Endothelial cell of umbilical vein (primary cell): ENCODE measurements at regions not wholly inside any gene's neighbourhood (a gene's known extent, or its start where the extent isn't known, plus 50 kb on each side); places are given as distances from the start of the nearest gene placed in this dataset.

Experiments used
- BruUV-seq: library from RNA; stranded (reverse); fragments of 400-500 nt; replicated peaks from 2 replicates; lab custom pipeline; 2021; lab: Mats Ljungman, UMichigan
- CTCF ChIA-PET: fragments of 300-600, 350-600 bp; sonication (Branson Sonifier 250); formaldehyde crosslinking; loops from one replicate; lab custom pipeline; 2021; ENCODE audit warnings: antibody characterized with exemption, inconsistent platforms; lab: Charles Lee
- POLR2A ChIA-PET: fragments of 300-600, 350-600 bp; sonication (Branson Sonifier 250); formaldehyde crosslinking; loops from one replicate; lab custom pipeline; 2021; ENCODE audit warnings: antibody characterized with exemption, inconsistent platforms; lab: Charles Lee
- DNase-seq: peaks from one replicate; pipeline ENCODE4 v3.0.0-alpha.2; 2011; ENCODE audit warnings: low read depth, low spot score
- FAIRE-seq: peaks from 2 replicates; lab custom pipeline; 2011; peaks lifted over from hg19 to GRCh38; lab: Jason Lieb, UNC
- H2AFZ ChIP-seq: 2 replicates; pipeline ENCODE4 v1.6.0; 2012; ENCODE audit warnings: low read depth, low read length, control low read depth, inconsistent platforms
- H3K27ac ChIP-seq: 2 replicates; pipeline ENCODE4 v1.5.1; 2011; ENCODE audit warnings: low read depth, mild to moderate bottlenecking, control low read depth, low read length, moderate library complexity; ENCODE audit not compliant: insufficient read depth
- H3K27me3 ChIP-seq, 2 experiments: 2 replicates each; pipeline versions ENCODE4 v1.6.0 to v1.6.1; 2011; ENCODE audit warnings: low read length in 2 of 2, mixed read lengths in 1 of 2; ENCODE audit not compliant: control insufficient read depth in 2 of 2, insufficient read depth in 2 of 2
- H3K36me3 ChIP-seq, 2 experiments: 2 replicates in 1 of 2; 3 replicates in 1 of 2; pipeline ENCODE4 v1.5.1; 2011; ENCODE audit warnings: low read length in 2 of 2, mild to moderate bottlenecking in 1 of 2, moderate library complexity in 1 of 2; ENCODE audit not compliant: control insufficient read depth in 2 of 2, insufficient read depth in 2 of 2; ENCODE audit errors: extremely low read depth in 1 of 2
- H3K4me1 ChIP-seq: 3 replicates; pipeline ENCODE4 v1.5.1; 2011; ENCODE audit warnings: mild to moderate bottlenecking, low read length; ENCODE audit not compliant: control insufficient read depth, insufficient read depth; ENCODE audit errors: extremely low read depth
- H3K4me2 ChIP-seq: 2 replicates; pipeline ENCODE4 v1.6.1; 2011; ENCODE audit warnings: low read length, control low read depth, mixed read lengths; ENCODE audit not compliant: insufficient read depth
- H3K4me3 ChIP-seq, 3 experiments: fragments of 200-600 bp in 1 of 3; sonication (generic), shearing (Covaris generic) in 1 of 3; replicated peaks in 1 of 3; 2 replicates each; pipeline ENCODE4 v1.5.1; 2011 to 2016; ENCODE audit warnings: control low read depth in 3 of 3, low read length in 3 of 3, mild to moderate bottlenecking in 2 of 3, inconsistent platforms in 1 of 3, low read depth in 1 of 3, moderate library complexity in 1 of 3; ENCODE audit not compliant: insufficient read depth in 1 of 3
- H3K79me2 ChIP-seq: 2 replicates; pipeline ENCODE4 v1.6.0; 2012; ENCODE audit warnings: low read length, inconsistent platforms; ENCODE audit not compliant: control insufficient read depth, insufficient read depth
- H3K9ac ChIP-seq: replicated peaks from 2 replicates; pipeline ENCODE3; 2011; ENCODE audit warnings: low read length, control low read depth; ENCODE audit not compliant: insufficient read depth; ENCODE audit errors: extremely low read depth
- H3K9me1 ChIP-seq: replicated peaks from 3 replicates; pipeline ENCODE4 v1.6.0; 2011; ENCODE audit warnings: mild to moderate bottlenecking, low read length; ENCODE audit not compliant: control insufficient read depth, insufficient read depth; ENCODE audit errors: extremely low read depth
- H3K9me3 ChIP-seq: replicated peaks from 2 replicates; pipeline ENCODE4 v1.5.1; 2012; ENCODE audit warnings: low read length, inconsistent platforms; ENCODE audit not compliant: control insufficient read depth, insufficient read depth
- H4K20me1 ChIP-seq: replicated peaks from 2 replicates; pipeline ENCODE3; 2011; ENCODE audit warnings: mild to moderate bottlenecking, low read length; ENCODE audit not compliant: control insufficient read depth, insufficient read depth; ENCODE audit errors: extremely low read depth
- EZH2 ChIP-seq: IDR thresholded peaks from 2 replicates; pipeline ENCODE4 v1.6.1; 2012; ENCODE audit warnings: borderline replicate concordance, low read depth, mild to moderate bottlenecking, moderate library complexity, low read length, inconsistent platforms; ENCODE audit not compliant: severe bottlenecking
- FOS ChIP-seq: IDR thresholded peaks from 2 replicates; pipeline ENCODE4 v1.6.1; 2011; ENCODE audit warnings: mild to moderate bottlenecking, low read length, moderate library complexity, borderline replicate concordance; ENCODE audit not compliant: insufficient read depth
- GATA2 ChIP-seq: IDR thresholded peaks from 2 replicates; pipeline ENCODE4 v1.7.0; 2011; ENCODE audit warnings: low read depth, mild to moderate bottlenecking, moderate library complexity, mixed read lengths, low read length; ENCODE audit not compliant: insufficient read length, insufficient read depth
- JUN ChIP-seq: IDR thresholded peaks from 2 replicates; pipeline ENCODE4 v1.6.1; 2011; ENCODE audit warnings: borderline replicate concordance, low read depth; ENCODE audit not compliant: insufficient read length, insufficient read depth
- MYC ChIP-seq: IDR thresholded peaks from one replicate; pipeline ENCODE4 v1.6.1; 2011; ENCODE audit warnings: mild to moderate bottlenecking, low read depth, low read length
- POLR2A ChIP-seq: IDR thresholded peaks from 2 replicates; pipeline ENCODE4 v1.6.1; 2012; ENCODE audit warnings: low read depth, mild to moderate bottlenecking, control low read depth, low read length
- POLR2AphosphoS5 ChIP-seq: IDR thresholded peaks from 2 replicates; pipeline ENCODE4 v1.6.1; 2012; ENCODE audit warnings: low read depth, mild to moderate bottlenecking, control low read depth, low read length, moderate library complexity; ENCODE audit not compliant: insufficient read depth
- dilution Hi-C: fragments of 300-500 bp; cut with MboI; formaldehyde crosslinking; loops from one replicate; pipeline ENCODE4 v1.15.0; 2019; ENCODE audit warnings: low sequenced_read_pairs; ENCODE audit not compliant: extremely low pct_ligation_motif_present
- intact Hi-C: fragments of 100-400 bp; cut with micrococcal nuclease; formaldehyde crosslinking; loops from one replicate; pipeline ENCODE4 v1.10.0; 2022
- TF ChIP-seq, protein P1 (sequence below), 2 donors: IDR thresholded peaks; 1 replicate in 1 of 2; 2 replicates in 1 of 2; pipeline ENCODE4 v1.5.1; 2011; ENCODE audit warnings: low read length in 2 of 2, mild to moderate bottlenecking in 2 of 2, moderate library complexity in 2 of 2, control low read depth in 1 of 2, inconsistent platforms in 1 of 2, low read depth in 1 of 2; ENCODE audit not compliant: insufficient read depth in 1 of 2; ENCODE audit errors: extremely low read depth in 1 of 2
- TF ChIP-seq, protein P2 (sequence below): IDR thresholded peaks from 2 replicates; pipeline ENCODE4 v1.6.1; 2011; ENCODE audit not compliant: insufficient read depth, insufficient read length

DNA sequence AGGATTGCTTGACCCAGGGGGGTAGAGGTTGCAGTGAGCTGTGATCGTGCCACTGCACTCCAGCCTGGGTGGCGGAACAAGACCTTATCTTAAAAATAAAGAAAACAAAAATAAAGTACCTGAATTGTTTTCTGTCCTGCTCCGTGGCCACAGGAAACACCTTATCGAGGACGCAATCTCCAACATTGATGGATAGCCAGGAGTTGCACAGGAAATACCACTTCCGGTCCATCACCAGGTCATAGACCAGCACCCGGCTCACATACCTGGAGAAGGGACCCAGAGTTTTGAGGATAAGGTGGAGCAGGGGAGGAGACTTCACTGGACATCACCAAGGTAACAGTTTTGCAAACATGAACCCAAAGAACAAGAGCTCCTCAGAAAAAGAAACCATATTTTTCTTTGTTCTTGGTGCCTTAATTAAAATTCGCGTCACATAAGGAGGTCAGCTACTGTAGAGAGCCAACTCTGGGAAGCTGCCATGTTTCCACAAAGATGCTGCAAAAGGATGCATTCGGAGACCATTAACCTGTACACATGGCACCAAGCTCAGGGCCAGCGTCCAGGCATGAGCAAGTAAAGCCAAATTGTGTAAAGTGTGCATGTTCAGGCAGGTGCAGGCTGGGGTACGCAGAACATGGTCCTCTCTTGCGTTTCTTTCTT is 55.6 kb upstream of the GCSH start:
- no TSS peak for BruUV-seq
- ChIA-PET POLR2A (no interaction called here), CTCF (interaction anchor here (1.1 kb wide), 1 partner anchor 53 kb away, joined by 4 read pairs; no protein-coding TSS in a partner anchor)
- Histone ChIP-seq H2AFZ (no peak overlapping the region), H4K20me1 (no peaks in the 10 kb centered on the region), H3K79me2 (no peaks in the 10 kb centered on the region), H3K27me3 (no peaks in the 10 kb centered on the region), H3K9ac (no peak overlapping the region), H3K4me3 (no peak overlapping the region), H3K4me1 (no peaks in the 10 kb centered on the region), H3K36me3 (no peaks in the 10 kb centered on the region), H3K4me2 (no peak overlapping the region), H3K9me3 (no peaks in the 10 kb centered on the region), H3K9me1 (no peaks in the 10 kb centered on the region), H3K27ac (no peak overlapping the region)
- dilution Hi-C loops, result no loop called here
- TF ChIP-seq FOS (no peak), MYC (no peak), JUN (no peak), GATA2 (no peak), POLR2AphosphoS5 (no peak), POLR2A (no peak), EZH2 (no peak)
- TF ChIP-seq, protein P1, sequence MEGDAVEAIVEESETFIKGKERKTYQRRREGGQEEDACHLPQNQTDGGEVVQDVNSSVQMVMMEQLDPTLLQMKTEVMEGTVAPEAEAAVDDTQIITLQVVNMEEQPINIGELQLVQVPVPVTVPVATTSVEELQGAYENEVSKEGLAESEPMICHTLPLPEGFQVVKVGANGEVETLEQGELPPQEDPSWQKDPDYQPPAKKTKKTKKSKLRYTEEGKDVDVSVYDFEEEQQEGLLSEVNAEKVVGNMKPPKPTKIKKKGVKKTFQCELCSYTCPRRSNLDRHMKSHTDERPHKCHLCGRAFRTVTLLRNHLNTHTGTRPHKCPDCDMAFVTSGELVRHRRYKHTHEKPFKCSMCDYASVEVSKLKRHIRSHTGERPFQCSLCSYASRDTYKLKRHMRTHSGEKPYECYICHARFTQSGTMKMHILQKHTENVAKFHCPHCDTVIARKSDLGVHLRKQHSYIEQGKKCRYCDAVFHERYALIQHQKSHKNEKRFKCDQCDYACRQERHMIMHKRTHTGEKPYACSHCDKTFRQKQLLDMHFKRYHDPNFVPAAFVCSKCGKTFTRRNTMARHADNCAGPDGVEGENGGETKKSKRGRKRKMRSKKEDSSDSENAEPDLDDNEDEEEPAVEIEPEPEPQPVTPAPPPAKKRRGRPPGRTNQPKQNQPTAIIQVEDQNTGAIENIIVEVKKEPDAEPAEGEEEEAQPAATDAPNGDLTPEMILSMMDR (IDR thresholded peaks at IDR 0.05; ENCODE audit: extremely low read depth in 1 of 2, insufficient read depth in 1 of 2, low read depth in 1 of 2, low read length in 2 of 2), result no peak
- TF ChIP-seq, protein P2, sequence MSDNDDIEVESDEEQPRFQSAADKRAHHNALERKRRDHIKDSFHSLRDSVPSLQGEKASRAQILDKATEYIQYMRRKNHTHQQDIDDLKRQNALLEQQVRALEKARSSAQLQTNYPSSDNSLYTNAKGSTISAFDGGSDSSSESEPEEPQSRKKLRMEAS, result no peak
- intact Hi-C loops, result no loop called here
- DNase-seq (no peak), FAIRE-seq (no peak)
